H1 (cell line): ENCODE measurements at regions not wholly inside any gene's neighbourhood (a gene's known extent, or its start where the extent isn't known, plus 50 kb on each side); places are given as distances from the start of the nearest gene placed in this dataset.

Experiments
- JUN ChIP-seq: IDR thresholded peaks from 2 replicates; pipeline ENCODE4 v1.6.1; 2011; ENCODE audit warnings: low read depth, mild to moderate bottlenecking, improper control_type of control experiment, low read length
- POLR2A ChIP-seq, 2 experiments: IDR thresholded peaks; 1 replicate in 1 of 2; 2 replicates in 1 of 2; pipeline ENCODE4 v1.6.1; 2011; ENCODE audit warnings: low read depth in 2 of 2, low read length in 2 of 2, mild to moderate bottlenecking in 2 of 2; ENCODE audit errors: control extremely low read depth in 1 of 2
- RXRA ChIP-seq: IDR thresholded peaks from 2 replicates; pipeline ENCODE4 v1.6.1; 2011; ENCODE audit warnings: low read depth, mild to moderate bottlenecking, low read length, moderate library complexity; ENCODE audit not compliant: insufficient read depth
- TF ChIP-seq, protein P1 (sequence below), 3 experiments: IDR thresholded peaks; 1 replicate in 2 of 3; 2 replicates in 1 of 3; pipeline versions ENCODE4 v1.5.1 to v1.6.1; 2011; ENCODE audit warnings: low read length in 3 of 3, mild to moderate bottlenecking in 3 of 3, inconsistent platforms in 2 of 3, low read depth in 1 of 3, moderate library complexity in 1 of 3; ENCODE audit not compliant: insufficient read depth in 1 of 3; ENCODE audit errors: control extremely low read depth in 1 of 3
- TF ChIP-seq, protein P2 (sequence below): IDR thresholded peaks from 2 replicates; pipeline ENCODE4 v1.6.1; 2012; ENCODE audit warnings: inconsistent platforms

DNA sequence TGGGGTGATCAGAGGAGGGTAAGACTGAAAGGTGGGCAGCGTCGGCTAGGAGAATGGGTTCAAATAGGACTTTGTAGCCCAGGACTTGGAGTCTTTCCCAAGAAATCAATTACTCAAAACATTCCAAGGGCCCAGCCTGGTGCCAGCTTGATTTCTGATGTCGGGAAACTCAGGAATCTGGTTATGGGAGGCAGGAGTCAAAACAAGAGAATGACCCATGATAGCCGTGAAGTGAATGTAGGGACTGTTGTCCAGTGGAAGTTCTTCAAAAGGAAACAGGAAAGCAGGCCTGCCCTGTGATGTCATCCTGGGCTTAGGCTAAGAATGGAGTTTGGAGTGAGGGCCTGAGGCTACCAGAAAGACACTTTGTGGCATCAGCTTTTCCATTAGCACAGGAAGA is 67.4 kb upstream of the SLC14A2 start:
- TF ChIP-seq JUN = no peak
- TF ChIP-seq, protein P1, sequence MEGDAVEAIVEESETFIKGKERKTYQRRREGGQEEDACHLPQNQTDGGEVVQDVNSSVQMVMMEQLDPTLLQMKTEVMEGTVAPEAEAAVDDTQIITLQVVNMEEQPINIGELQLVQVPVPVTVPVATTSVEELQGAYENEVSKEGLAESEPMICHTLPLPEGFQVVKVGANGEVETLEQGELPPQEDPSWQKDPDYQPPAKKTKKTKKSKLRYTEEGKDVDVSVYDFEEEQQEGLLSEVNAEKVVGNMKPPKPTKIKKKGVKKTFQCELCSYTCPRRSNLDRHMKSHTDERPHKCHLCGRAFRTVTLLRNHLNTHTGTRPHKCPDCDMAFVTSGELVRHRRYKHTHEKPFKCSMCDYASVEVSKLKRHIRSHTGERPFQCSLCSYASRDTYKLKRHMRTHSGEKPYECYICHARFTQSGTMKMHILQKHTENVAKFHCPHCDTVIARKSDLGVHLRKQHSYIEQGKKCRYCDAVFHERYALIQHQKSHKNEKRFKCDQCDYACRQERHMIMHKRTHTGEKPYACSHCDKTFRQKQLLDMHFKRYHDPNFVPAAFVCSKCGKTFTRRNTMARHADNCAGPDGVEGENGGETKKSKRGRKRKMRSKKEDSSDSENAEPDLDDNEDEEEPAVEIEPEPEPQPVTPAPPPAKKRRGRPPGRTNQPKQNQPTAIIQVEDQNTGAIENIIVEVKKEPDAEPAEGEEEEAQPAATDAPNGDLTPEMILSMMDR (IDR thresholded peaks at IDR 0.05; ENCODE audit: control extremely low read depth in 1 of 3, insufficient read depth in 1 of 3, low read depth in 1 of 3, low read length in 3 of 3) = no peak
- no peak for TF ChIP-seq POLR2A (IDR thresholded peaks at IDR 0.05; ENCODE audit: control extremely low read depth in 1 of 2, low read depth in 2 of 2, low read length in 2 of 2)
- no peak for TF ChIP-seq RXRA
- TF ChIP-seq, protein P2, sequence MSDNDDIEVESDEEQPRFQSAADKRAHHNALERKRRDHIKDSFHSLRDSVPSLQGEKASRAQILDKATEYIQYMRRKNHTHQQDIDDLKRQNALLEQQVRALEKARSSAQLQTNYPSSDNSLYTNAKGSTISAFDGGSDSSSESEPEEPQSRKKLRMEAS = no peak
